Stimulated activated naive CD8-positive, alpha-beta T cell treated with anti-CD3 and anti-CD28 coated beads, Interleukin-15, amount 100 ng/mL, for 72 hours (primary cell): ENCODE measurements at regions not wholly inside any gene's neighbourhood (a gene's known extent, or its start where the extent isn't known, plus 50 kb on each side); places are given as distances from the start of the nearest gene placed in this dataset.
"Not testable (repeated sequence)": the region's sequence is repeated elsewhere in the genome, so short reads cannot be mapped to it uniquely, and the experiment has no call there.

Experiments
- ATAC-seq: fragments of 150-1000 bp; cut with Tn5 transposase; 2 replicates; pipeline ENCODE4 v1.10.0; 2021; ENCODE audit warnings: mild to moderate bottlenecking, moderate library complexity
- DNase-seq, 2 donors: peaks; one replicate each; pipeline ENCODE4 v3.0.0; 2021 to 2022
- H3K27ac Mint-ChIP-seq, 2 donors: one replicate each; pipeline ENCODE4 v1.8.0; 2022; ENCODE audit warnings: mild to moderate bottlenecking in 2 of 2, mixed read lengths in 2 of 2, moderate library complexity in 2 of 2
- H3K27me3 Mint-ChIP-seq: one replicate; pipeline ENCODE4 v1.8.0; 2022; ENCODE audit warnings: mixed read lengths
- H3K4me1 Mint-ChIP-seq: one replicate; pipeline ENCODE4 v1.8.0; 2022; ENCODE audit warnings: mild to moderate bottlenecking, mixed read lengths
- H3K4me3 Mint-ChIP-seq, 2 donors: one replicate each; pipeline ENCODE4 v1.8.0; 2022; ENCODE audit warnings: mild to moderate bottlenecking in 2 of 2, mixed read lengths in 2 of 2, moderate library complexity in 1 of 2
- H3K9me3 Mint-ChIP-seq, 2 donors: one replicate each; pipeline ENCODE4 v1.8.0; 2022; ENCODE audit warnings: mixed read lengths in 2 of 2

- ATAC-seq (no peak), DNase-seq (no peak)
- Mint-ChIP-seq H3K9me3 (no peaks in the 10 kb centered on the region), H3K4me1 (no peaks in the 10 kb centered on the region), H3K27me3 (no peaks in the 10 kb centered on the region), H3K27ac (no peak overlapping the region), H3K4me3 (no peak overlapping the region)
Measured at GRCh38 chr9:104345061-104345460, 159.0 kb upstream of the OR13F1 start.

GRCh38 chr9:104350541-104350940, 153.5 kb upstream of the OR13F1 start:
- Mint-ChIP-seq H3K27ac (no peak overlapping the region), H3K27me3 (no peaks in the 10 kb centered on the region), H3K4me1 (no peaks in the 10 kb centered on the region), H3K9me3 (no peaks in the 10 kb centered on the region), H3K4me3 (no peak overlapping the region)
- ATAC-seq (no peak), DNase-seq (no peak)

- Mint-ChIP-seq H3K4me3 (no peak overlapping the region), H3K4me1 (no peaks in the 10 kb centered on the region)
- no peak for DNase-seq
Measured at GRCh38 chr9:104351726-104352125, 152.3 kb upstream of the OR13F1 start.

GRCh38 chr9:104361207-104361606, 142.9 kb upstream of the OR13F1 start:
- DNase-seq (no peak), ATAC-seq (no peak)
- no peak overlapping the region for H3K27ac Mint-ChIP-seq
- H3K4me3 Mint-ChIP-seq = no peak overlapping the region
- no peaks in the 10 kb centered on the region for H3K4me1 Mint-ChIP-seq
- peaks cover 6 to 10% of the 10 kb centered on the region in 2 donors for H3K9me3 Mint-ChIP-seq
- no peaks in the 10 kb centered on the region for H3K27me3 Mint-ChIP-seq

More at GRCh38 chr9:104351726-104352125, 152.3 kb upstream of the OR13F1 start:
- no peaks in the 10 kb centered on the region for H3K9me3 Mint-ChIP-seq
- H3K27me3 Mint-ChIP-seq = no peaks in the 10 kb centered on the region
- no peak for ATAC-seq
- H3K27ac Mint-ChIP-seq = no peak overlapping the region

- Mint-ChIP-seq H3K27me3 (no peaks in the 10 kb centered on the region), H3K4me1 (no peaks in the 10 kb centered on the region), H3K27ac (no peak overlapping the region), H3K4me3 (no peak overlapping the region), H3K9me3 (peaks cover 6 to 10% of the 10 kb centered on the region in 2 donors)
- DNase-seq (no peak), ATAC-seq (peak; percentile 20)
Measured at GRCh38 chr9:104362912-104363472, 141.1 kb upstream of the OR13F1 start.

- Mint-ChIP-seq H3K4me3 (no peak overlapping the region), H3K27ac (no peak overlapping the region), H3K9me3 (peaks cover 6 to 8% of the 10 kb centered on the region in 2 donors), H3K4me1 (no peaks in the 10 kb centered on the region), H3K27me3 (peaks cover 7% of the 10 kb centered on the region)
- no peak for DNase-seq
- no peak for ATAC-seq
Measured at GRCh38 chr9:104367507-104367906, 136.6 kb upstream of the OR13F1 start.

GRCh38 chr9:104368318-104368717, 135.7 kb upstream of the OR13F1 start:
- not testable (repeated sequence) for H3K4me1 Mint-ChIP-seq

GRCh38 chr9:104374711-104375110, 129.4 kb upstream of the OR13F1 start:
- H3K4me3 Mint-ChIP-seq = no peak overlapping the region
- DNase-seq (no peak), ATAC-seq (no peak)
- H3K27ac Mint-ChIP-seq = no peak overlapping the region
- H3K27me3 Mint-ChIP-seq = peaks cover 7% of the 10 kb centered on the region
- peaks cover 6 to 15% of the 10 kb centered on the region in 2 donors for H3K9me3 Mint-ChIP-seq
- H3K4me1 Mint-ChIP-seq = no peaks in the 10 kb centered on the region

More at GRCh38 chr9:104368318-104368717, 135.7 kb upstream of the OR13F1 start:
- not testable (repeated sequence) for H3K27ac Mint-ChIP-seq, ATAC-seq, H3K27me3 Mint-ChIP-seq, DNase-seq, H3K4me3 Mint-ChIP-seq, H3K9me3 Mint-ChIP-seq

- DNase-seq (no peak), ATAC-seq (no peak)
- Mint-ChIP-seq H3K4me1 (no peaks in the 10 kb centered on the region), H3K27me3 (peaks cover 14% of the 10 kb centered on the region), H3K4me3 (no peak overlapping the region), H3K27ac (no peak overlapping the region), H3K9me3 (no peaks in the 10 kb centered on the region)
Measured at GRCh38 chr9:104386013-104386412, 118.0 kb upstream of the OR13F1 start.

GRCh38 chr9:104386425-104387069, 117.5 kb upstream of the OR13F1 start:
- Mint-ChIP-seq H3K4me1 (no peaks in the 10 kb centered on the region), H3K27me3 (peaks cover 14% of the 10 kb centered on the region), H3K9me3 (no peaks in the 10 kb centered on the region), H3K27ac (no peak overlapping the region), H3K4me3 (no peak overlapping the region)
- DNase-seq (no peak), ATAC-seq (no peak)

- peaks cover 14% of the 10 kb centered on the region for H3K27me3 Mint-ChIP-seq
- DNase-seq (no peak), ATAC-seq (no peak)
- no peaks in the 10 kb centered on the region for H3K9me3 Mint-ChIP-seq
- no peak overlapping the region for H3K27ac Mint-ChIP-seq
- no peaks in the 10 kb centered on the region for H3K4me1 Mint-ChIP-seq
- no peak overlapping the region for H3K4me3 Mint-ChIP-seq
Measured at GRCh38 chr9:104388071-104388470, 116.0 kb upstream of the OR13F1 start.

GRCh38 chr9:104389341-104389740, 114.7 kb upstream of the OR13F1 start:
- ATAC-seq (no peak), DNase-seq (no peak)
- no peaks in the 10 kb centered on the region for H3K9me3 Mint-ChIP-seq
- no peaks in the 10 kb centered on the region for H3K4me1 Mint-ChIP-seq
- peaks cover 3% of the 10 kb centered on the region for H3K27me3 Mint-ChIP-seq
- H3K27ac Mint-ChIP-seq = no peak overlapping the region
- no peak overlapping the region for H3K4me3 Mint-ChIP-seq

- not testable (repeated sequence) for H3K4me1 Mint-ChIP-seq, H3K4me3 Mint-ChIP-seq, H3K27me3 Mint-ChIP-seq, DNase-seq, H3K27ac Mint-ChIP-seq, ATAC-seq, H3K9me3 Mint-ChIP-seq
Measured at GRCh38 chr9:104394901-104395300, 109.2 kb upstream of the OR13F1 start.

- no peaks in the 10 kb centered on the region for H3K27me3 Mint-ChIP-seq
- H3K4me3 Mint-ChIP-seq = no peak overlapping the region
- no peaks in the 10 kb centered on the region for H3K4me1 Mint-ChIP-seq
Measured at GRCh38 chr9:104412238-104412637, 91.8 kb upstream of the OR13F1 start.

GRCh38 chr9:104416470-104416869, 87.6 kb upstream of the OR13F1 start:
- no peak overlapping the region for H3K4me3 Mint-ChIP-seq
- no peak for DNase-seq
- no peaks in the 10 kb centered on the region for H3K27me3 Mint-ChIP-seq
- no peak for ATAC-seq
- no peaks in the 10 kb centered on the region for H3K4me1 Mint-ChIP-seq
- no peak overlapping the region for H3K27ac Mint-ChIP-seq
- H3K9me3 Mint-ChIP-seq = peaks cover 0 to 9% of the 10 kb centered on the region in 2 donors

More at GRCh38 chr9:104412238-104412637, 91.8 kb upstream of the OR13F1 start:
- no peak for ATAC-seq
- Mint-ChIP-seq H3K27ac (no peak overlapping the region), H3K9me3 (peaks cover 5 to 10% of the 10 kb centered on the region in 2 donors)
- no peak for DNase-seq

- DNase-seq = no peak
- Mint-ChIP-seq H3K4me1 (no peaks in the 10 kb centered on the region), H3K9me3 (peaks cover 0 to 9% of the 10 kb centered on the region in 2 donors), H3K27ac (no peak overlapping the region), H3K27me3 (no peaks in the 10 kb centered on the region), H3K4me3 (no peak overlapping the region)
- no peak for ATAC-seq
Measured at GRCh38 chr9:104417296-104417695, 86.8 kb upstream of the OR13F1 start.
